A549 (cell line): ENCODE measurements at regions not wholly inside any gene's neighbourhood (a gene's known extent, or its start where the extent isn't known, plus 50 kb on each side); places are given as distances from the start of the nearest gene placed in this dataset.

Experiments used
- ATAC-seq, 2 experiments: fragments of 200-7000 bp in 1 of 2; fragments of >200 bp in 1 of 2; cut with Nextera tagmentation in 1 of 2; cut with Tn5 transposase in 1 of 2; 3 replicates each; pipeline versions ENCODE4 v1.8.0 to v1.9.1; 2018 to 2020; ENCODE audit warnings: mild to moderate bottlenecking in 1 of 2, moderate library complexity in 1 of 2
- CTCF ChIA-PET: fragments of 300-600 bp; sonication (Branson Sonifier 250); formaldehyde crosslinking; extraction: SDS; loops from one replicate; lab custom pipeline; 2021; ENCODE audit warnings: antibody characterized with exemption, inconsistent platforms; lab: Yijun Ruan, JAX
- POLR2A ChIA-PET: fragments of 350-600 bp; formaldehyde crosslinking; extraction: SDS; loops from one replicate; lab custom pipeline; 2021; ENCODE audit warnings: antibody characterized with exemption, inconsistent platforms; lab: Yijun Ruan, JAX
- DNase-seq, 2 experiments: peaks; one replicate each; pipeline versions ENCODE4 v3.0.0 to v3.0.0-alpha.2; 2011 to 2016; ENCODE audit warnings: low read depth in 1 of 2, low spot score in 1 of 2
- FAIRE-seq: peaks from 2 replicates; lab custom pipeline; 2011; peaks lifted over from hg19 to GRCh38; lab: Jason Lieb, UNC
- H3K27ac ChIP-seq, 2 experiments: fragments of >200 bp; sonication (Bioruptor Twin); formaldehyde crosslinking; 3 replicates each; pipeline ENCODE4 v1.5.1; 2016 to 2017
- H3K4me1 ChIP-seq: fragments of >200 bp; sonication (Bioruptor Twin); formaldehyde crosslinking; 3 replicates; pipeline ENCODE4 v1.6.1; 2016
- H3K4me2 ChIP-seq: fragments of >200 bp; sonication (Bioruptor Twin); formaldehyde crosslinking; 3 replicates; pipeline ENCODE4 v1.6.1; 2016
- H3K4me3 ChIP-seq: fragments of >200 bp; sonication (Bioruptor Twin); formaldehyde crosslinking; 3 replicates; pipeline ENCODE4 v1.5.1; 2016
- H3K9me3 ChIP-seq: fragments of >200 bp; sonication (Bioruptor Twin); formaldehyde crosslinking; 3 replicates; pipeline ENCODE4 v1.6.1; 2016
- BCL3 ChIP-seq: fragments of >200 bp; sonication (Bioruptor Twin); formaldehyde crosslinking; IDR thresholded peaks from 3 replicates; pipeline ENCODE4 v1.6.1; 2016
- BHLHE40 ChIP-seq: IDR thresholded peaks from 2 replicates; pipeline ENCODE4 v1.6.1; 2012; ENCODE audit warnings: low read depth, low read length, inconsistent platforms
- CBX8 ChIP-seq: fragments of 200-600 bp; sonication (generic); IDR thresholded peaks from 2 replicates; pipeline ENCODE4 v1.6.1; 2016
- CHD4 ChIP-seq: fragments of 200-600 bp; sonication (generic); IDR thresholded peaks from 2 replicates; pipeline ENCODE4 v1.6.1; 2016; ENCODE audit warnings: antibody characterized with exemption, mild to moderate bottlenecking, borderline replicate concordance
- EHF ChIP-seq: fragments of 250-450 bp; sonication (Bioruptor Pico); IDR thresholded peaks from 2 replicates; pipeline ENCODE4 v1.5.0; 2020; ENCODE audit warnings: mild to moderate bottlenecking
- EHMT2 ChIP-seq: fragments of 200-600 bp; sonication (generic); IDR thresholded peaks from 2 replicates; pipeline ENCODE4 v1.6.1; 2016; ENCODE audit warnings: antibody characterized with exemption, low read depth, mild to moderate bottlenecking, moderate library complexity
- EP300 ChIP-seq, 2 experiments: fragments of >200 bp; sonication (Bioruptor Twin); formaldehyde crosslinking; IDR thresholded peaks; 2 replicates in 1 of 2; 3 replicates in 1 of 2; pipeline ENCODE4 v1.6.1; 2016 to 2017
- FOXS1 ChIP-seq: fragments of 250-450 bp; sonication (Bioruptor Pico); IDR thresholded peaks from 2 replicates; pipeline ENCODE4 v1.5.0; 2020; ENCODE audit warnings: mild to moderate bottlenecking, moderate library complexity
- HDAC2 ChIP-seq: fragments of 200-600 bp; sonication (generic); IDR thresholded peaks from 2 replicates; pipeline ENCODE4 v1.6.1; 2016
- HES2 ChIP-seq: fragments of >200 bp; sonication (Bioruptor Twin); formaldehyde crosslinking; IDR thresholded peaks from 2 replicates; pipeline ENCODE4 v1.6.1; 2016
- HOXB5 ChIP-seq: fragments of 250-450 bp; sonication (Bioruptor Pico); IDR thresholded peaks from 2 replicates; pipeline ENCODE4 v1.5.0; 2020; ENCODE audit warnings: mild to moderate bottlenecking, moderate library complexity
- JUN ChIP-seq, 2 experiments: fragments of >200 bp; sonication (Bioruptor Twin); formaldehyde crosslinking; IDR thresholded peaks; 2 replicates in 1 of 2; 3 replicates in 1 of 2; pipeline ENCODE4 v1.6.1; 2016 to 2017
- KDM1A ChIP-seq: fragments of 200-600 bp; sonication (generic); IDR thresholded peaks from 2 replicates; pipeline ENCODE4 v1.6.1; 2016; ENCODE audit warnings: low read depth, mild to moderate bottlenecking
- MYC ChIP-seq: IDR thresholded peaks from 2 replicates; pipeline ENCODE4 v1.6.1; 2012; ENCODE audit warnings: mild to moderate bottlenecking, inconsistent platforms, low read length, improper control_type of control experiment, borderline replicate concordance
- NR3C1 ChIP-seq: fragments of >200 bp; sonication (Bioruptor Twin); formaldehyde crosslinking; IDR thresholded peaks from 3 replicates; pipeline ENCODE4 v1.6.1; 2017
- PHF8 ChIP-seq: fragments of 200-600 bp; sonication (generic); IDR thresholded peaks from 2 replicates; pipeline ENCODE4 v1.6.1; 2016; ENCODE audit warnings: low read depth, mild to moderate bottlenecking, antibody characterized with exemption, moderate library complexity, borderline replicate concordance
- POLR2A ChIP-seq: IDR thresholded peaks from 2 replicates; pipeline ENCODE4 v1.6.1; 2012; ENCODE audit warnings: mild to moderate bottlenecking, low read length
- POLR2AphosphoS2 ChIP-seq: conservative IDR thresholded peaks from 2 replicates; pipeline ENCODE4 v1.6.1; 2012; ENCODE audit warnings: low read length, improper control_type of control experiment, inconsistent platforms
- SMC3 ChIP-seq: fragments of >200 bp; sonication (Bioruptor Twin); formaldehyde crosslinking; IDR thresholded peaks from 3 replicates; pipeline ENCODE4 v1.6.1; 2018; ENCODE audit warnings: inconsistent platforms
- TFCP2L1 ChIP-seq: fragments of 250-450 bp; sonication (Bioruptor Pico); IDR thresholded peaks from 2 replicates; pipeline ENCODE4 v1.5.0; 2021; ENCODE audit warnings: mild to moderate bottlenecking
- TP53 ChIP-seq: fragments of 250-450 bp; sonication (Bioruptor Pico); IDR thresholded peaks from 2 replicates; pipeline ENCODE4 v1.5.0; 2021; ENCODE audit warnings: mild to moderate bottlenecking, moderate library complexity
- USF2 ChIP-seq: fragments of 450-650 bp; IDR thresholded peaks from 2 replicates; pipeline ENCODE4 v1.6.1; 2014; ENCODE audit warnings: antibody characterized with exemption
- ZFP36 ChIP-seq: fragments of 450-650 bp; IDR thresholded peaks from 2 replicates; pipeline ENCODE4 v1.6.1; 2014; ENCODE audit warnings: borderline replicate concordance; ENCODE audit not compliant: partially characterized antibody
- ZNF302 ChIP-seq: fragments of 250-450 bp; sonication (Bioruptor Pico); IDR thresholded peaks from 2 replicates; pipeline ENCODE4 v1.9.0; 2021; ENCODE audit warnings: inconsistent platforms, mild to moderate bottlenecking, moderate library complexity
- WGBS: methylation state at CpG from one replicate; pipeline ENCODE4 v1.1.6; 2017; ENCODE audit errors: missing lambda C conversion rate; 5-methylcytosine and 5-hydroxymethylcytosine counted together
- TF ChIP-seq, protein P1 (sequence below): IDR thresholded peaks from 2 replicates; pipeline ENCODE4 v1.6.1; 2012
- TF ChIP-seq, protein P2 (sequence below): IDR thresholded peaks from 2 replicates; pipeline ENCODE4 v1.6.1; 2012; ENCODE audit warnings: low read depth, borderline replicate concordance

DNA sequence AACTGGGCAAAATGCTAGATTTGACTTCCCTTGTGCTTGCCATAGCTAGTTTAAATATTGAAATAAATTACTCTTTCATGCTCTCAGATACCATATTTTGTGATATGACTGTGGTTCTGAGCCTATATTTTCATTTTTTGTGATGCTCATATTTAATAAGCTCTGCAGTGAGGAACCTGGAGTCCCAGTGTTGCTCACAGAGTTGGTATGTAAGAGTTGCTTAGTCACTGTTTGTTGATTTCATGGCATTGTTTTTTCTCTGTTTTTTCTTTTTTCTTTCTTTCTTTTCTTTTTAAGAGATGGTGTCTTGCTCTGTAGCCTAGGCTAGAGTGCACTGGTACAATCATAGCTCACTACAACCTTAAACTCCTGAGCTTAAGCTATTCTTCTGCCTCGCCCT lies 750.5 kb upstream of the TMEM132C start:
- CTCF ChIA-PET = no interaction called here
- TF ChIP-seq USF2 (no peak), ZNF302 (no peak), BHLHE40 (no peak), EHF (CRISPR knock-in tag) (no peak), POLR2A (no peak), MYC (no peak), NR3C1 (no peak), ZFP36 (no peak), SMC3 (no peak), EP300 (IDR thresholded peaks at IDR 0.05) (no peak)
- TF ChIP-seq, all 56 proteins: peak for 0
- no peak for DNase-seq
- POLR2A ChIA-PET = no interaction called here
- Histone ChIP-seq H3K4me3 (no peak overlapping the region), H3K27ac (no peak overlapping the region), H3K4me1 (no peaks in the 10 kb centered on the region), H3K9me3 (no peaks in the 10 kb centered on the region), H3K4me2 (no peak overlapping the region)
- no peak for FAIRE-seq
- 4% methylated on average over 1 of the region's 1 CpG for WGBS
- no peak for ATAC-seq

- TF ChIP-seq MYC (no peak), HES2 (no peak), POLR2AphosphoS2 (no peak), FOXS1 (no peak), TFCP2L1 (CRISPR knock-in tag) (no peak), CHD4 (no peak), HOXB5 (CRISPR knock-in tag) (no peak), PHF8 (no peak), EHMT2 (no peak), JUN (IDR thresholded peaks at IDR 0.05) (no peak)
- CTCF ChIA-PET = interaction anchor here (0.6 kb wide), 1 partner anchor 72 kb away, joined by 3 read pairs; no protein-coding TSS in a partner anchor
- 0% methylated on average over 2 of the region's 2 CpGs for WGBS
- peaks cover 2% of the 10 kb centered on the region; the same call in 1 of the 3 replicates for H3K9me3 ChIP-seq
- no peak overlapping the region for H3K4me2 ChIP-seq
- DNase-seq = no peak
- H3K4me3 ChIP-seq = no peak overlapping the region
- POLR2A ChIA-PET = no interaction called here
- no peak for FAIRE-seq
- no peak overlapping the region for H3K27ac ChIP-seq
- no peaks in the 10 kb centered on the region for H3K4me1 ChIP-seq
- ATAC-seq = no peak
These were observed 747.2 kb upstream of the TMEM132C start for GRCh38 chr12:127519779-127520178.

DNA sequence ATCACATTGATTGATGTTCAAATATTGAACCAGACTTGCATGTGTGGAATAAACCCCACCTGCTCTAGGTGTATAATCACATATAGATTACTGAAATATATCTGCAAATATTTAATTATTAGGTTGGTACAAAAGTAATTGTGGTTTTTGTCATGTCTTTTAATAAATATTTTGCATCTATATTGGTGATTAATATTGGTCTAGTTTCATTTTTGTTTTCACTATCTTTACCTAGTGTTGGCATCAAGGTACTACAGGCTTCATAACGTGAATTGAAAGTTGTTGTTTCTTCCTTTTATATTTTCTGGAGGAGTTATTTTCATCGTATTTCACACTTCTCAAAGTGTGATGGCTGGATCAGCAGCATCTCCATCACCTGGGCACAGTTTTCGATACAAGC lies 740.0 kb upstream of the TMEM132C start:
- Histone ChIP-seq H3K9me3 (peaks cover 2% of the 10 kb centered on the region; the same call in 1 of the 3 replicates), H3K4me1 (no peaks in the 10 kb centered on the region), H3K27ac (no peak overlapping the region), H3K4me3 (no peak overlapping the region), H3K4me2 (no peak overlapping the region)
- no peak for ATAC-seq
- TF ChIP-seq EP300 (IDR thresholded peaks at IDR 0.05) = no peak
- TF ChIP-seq, protein P1, sequence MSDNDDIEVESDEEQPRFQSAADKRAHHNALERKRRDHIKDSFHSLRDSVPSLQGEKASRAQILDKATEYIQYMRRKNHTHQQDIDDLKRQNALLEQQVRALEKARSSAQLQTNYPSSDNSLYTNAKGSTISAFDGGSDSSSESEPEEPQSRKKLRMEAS = no peak
- TF ChIP-seq HDAC2 = no peak
- no peak for TF ChIP-seq TP53
- no peak for TF ChIP-seq HOXB5 (CRISPR knock-in tag)
- no peak for TF ChIP-seq EHF (CRISPR knock-in tag)
- TF ChIP-seq CBX8 = no peak
- TF ChIP-seq BCL3 = no peak
- TF ChIP-seq, protein P2, sequence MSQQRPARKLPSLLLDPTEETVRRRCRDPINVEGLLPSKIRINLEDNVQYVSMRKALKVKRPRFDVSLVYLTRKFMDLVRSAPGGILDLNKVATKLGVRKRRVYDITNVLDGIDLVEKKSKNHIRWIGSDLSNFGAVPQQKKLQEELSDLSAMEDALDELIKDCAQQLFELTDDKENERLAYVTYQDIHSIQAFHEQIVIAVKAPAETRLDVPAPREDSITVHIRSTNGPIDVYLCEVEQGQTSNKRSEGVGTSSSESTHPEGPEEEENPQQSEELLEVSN = no peak
- no peak for TF ChIP-seq HES2
- TF ChIP-seq KDM1A = no peak
- 8% methylated on average over 3 of the region's 3 CpGs for WGBS
- CTCF ChIA-PET = no interaction called here
- FAIRE-seq = no peak
- POLR2A ChIA-PET = no interaction called here
- DNase-seq = no peak
